IMR-90 (cell line): ENCODE measurements at regions not wholly inside any gene's neighbourhood (a gene's known extent, or its start where the extent isn't known, plus 50 kb on each side); places are given as distances from the start of the nearest gene placed in this dataset.
A peak's percentile ranks its signal among the peaks of the same experiment; 100 is the strongest.

Experiments
- ATAC-seq: fragments of 200-7000 bp; cut with Tn5 transposase; 2 replicates; pipeline ENCODE4 v1.9.1; 2020; ENCODE audit warnings: low read depth, mild to moderate bottlenecking, moderate library complexity
- BruUV-seq: library from RNA; stranded (reverse); fragments of 400-500 nt; replicated peaks from 2 replicates; lab custom pipeline; 2021; lab: Mats Ljungman, UMichigan
- CTCF ChIA-PET: fragments of 300-600 bp; formaldehyde crosslinking; extraction: SDS; loops from one replicate; lab custom pipeline; 2021; ENCODE audit warnings: antibody characterized with exemption; lab: Yijun Ruan, JAX
- POLR2A ChIA-PET: fragments of 300-600 bp; sonication (Branson Sonifier 250); formaldehyde crosslinking; loops from one replicate; lab custom pipeline; 2022; ENCODE audit warnings: antibody characterized with exemption; ENCODE audit not compliant: unreplicated experiment; lab: Charles Lee
- DNase-seq: peaks from one replicate; pipeline ENCODE4 v3.0.0; 2013
- H2AFZ ChIP-seq: replicated peaks from 2 replicates; pipeline ENCODE3; 2013; ENCODE audit warnings: low read length, mild to moderate bottlenecking; ENCODE audit not compliant: poor library complexity
- H2AK5ac ChIP-seq: 2 replicates; pipeline ENCODE4 v1.6.1; 2013; ENCODE audit warnings: low read depth, low read length, inconsistent platforms
- H2AK9ac ChIP-seq: replicated peaks from 2 replicates; pipeline ENCODE3; 2013; ENCODE audit warnings: mild to moderate bottlenecking, low read depth, low read length, moderate library complexity; ENCODE audit not compliant: poor library complexity
- H2BK120ac ChIP-seq: 2 replicates; pipeline ENCODE4 v1.6.1; 2013; ENCODE audit warnings: low read depth, low read length, inconsistent platforms
- H2BK15ac ChIP-seq: 3 replicates; pipeline ENCODE4 v1.6.1; 2013; ENCODE audit warnings: low read depth, low read length, inconsistent platforms
- H2BK20ac ChIP-seq: 2 replicates; pipeline ENCODE4 v1.6.1; 2013; ENCODE audit warnings: low read depth, mild to moderate bottlenecking, inconsistent platforms, low read length, moderate library complexity
- H2BK5ac ChIP-seq: 2 replicates; pipeline ENCODE4 v1.6.1; 2013; ENCODE audit warnings: mild to moderate bottlenecking, low read depth, low read length, inconsistent platforms; ENCODE audit not compliant: poor library complexity, severe bottlenecking
- H3K14ac ChIP-seq: replicated peaks from 2 replicates; pipeline ENCODE4 v1.6.1; 2013; ENCODE audit warnings: low read depth, low read length, inconsistent platforms
- H3K18ac ChIP-seq: 2 replicates; pipeline ENCODE4 v1.6.1; 2013; ENCODE audit warnings: low read depth, low read length, control low read depth
- H3K23ac ChIP-seq: 2 replicates; pipeline ENCODE4 v1.6.1; 2013; ENCODE audit warnings: low read depth, low read length, inconsistent platforms
- H3K27ac ChIP-seq: 2 replicates; pipeline ENCODE4 v1.5.1; 2013; ENCODE audit warnings: mild to moderate bottlenecking, control low read depth, low read length; ENCODE audit not compliant: insufficient read depth
- H3K27me3 ChIP-seq: 2 replicates; pipeline ENCODE4 v1.6.1; 2013; ENCODE audit warnings: low read length; ENCODE audit not compliant: control insufficient read depth, insufficient read depth
- H3K36me3 ChIP-seq: 2 replicates; pipeline ENCODE4 v1.6.1; 2013; ENCODE audit warnings: low read length, mixed read lengths; ENCODE audit not compliant: control insufficient read depth, insufficient read depth
- H3K4ac ChIP-seq: 2 replicates; pipeline ENCODE4 v1.6.1; 2013; ENCODE audit warnings: low read depth, low read length, inconsistent platforms
- H3K4me1 ChIP-seq: 2 replicates; pipeline ENCODE4 v1.6.1; 2013; ENCODE audit warnings: low read length, mixed read lengths; ENCODE audit not compliant: control insufficient read depth, insufficient read depth
- H3K4me2 ChIP-seq: 2 replicates; pipeline ENCODE4 v1.6.1; 2013; ENCODE audit warnings: low read depth, mild to moderate bottlenecking, control low read depth, low read length, moderate library complexity
- H3K4me3 ChIP-seq: 2 replicates; pipeline ENCODE4 v1.5.1; 2013; ENCODE audit warnings: low read depth, mild to moderate bottlenecking, control low read depth, low read length, moderate library complexity; ENCODE audit not compliant: insufficient read depth
- H3K56ac ChIP-seq: 2 replicates; pipeline ENCODE4 v1.6.1; 2013; ENCODE audit warnings: low read length, inconsistent platforms; ENCODE audit not compliant: insufficient read depth; ENCODE audit errors: extremely low read depth
- H3K79me1 ChIP-seq, 2 experiments: 2 replicates each; pipeline ENCODE4 v1.6.1; 2013; ENCODE audit warnings: low read length in 2 of 2, inconsistent platforms in 1 of 2, low read depth in 1 of 2
- H3K9ac ChIP-seq: 2 replicates; pipeline ENCODE4 v1.6.1; 2013; ENCODE audit warnings: low read depth, low read length, control low read depth
- H3K9me1 ChIP-seq: 2 replicates; pipeline ENCODE4 v1.6.1; 2013; ENCODE audit warnings: low read length, inconsistent platforms; ENCODE audit not compliant: insufficient read depth
- H3K9me3 ChIP-seq: 2 replicates; pipeline ENCODE4 v1.6.1; 2013; ENCODE audit warnings: low read length; ENCODE audit not compliant: control insufficient read depth, insufficient read depth
- H4K20me1 ChIP-seq: 2 replicates; pipeline ENCODE4 v1.6.1; 2013; ENCODE audit warnings: low read length, inconsistent platforms; ENCODE audit not compliant: insufficient read depth
- H4K5ac ChIP-seq: 2 replicates; pipeline ENCODE4 v1.6.1; 2013; ENCODE audit warnings: mild to moderate bottlenecking, low read depth, low read length, control low read depth
- H4K8ac ChIP-seq, 2 experiments: 2 replicates each; pipeline ENCODE4 v1.6.1; 2013; ENCODE audit warnings: low read depth in 2 of 2, low read length in 2 of 2, control low read depth in 1 of 2, inconsistent platforms in 1 of 2
- H4K91ac ChIP-seq: 2 replicates; pipeline ENCODE4 v1.6.1; 2013; ENCODE audit warnings: low read depth, low read length, inconsistent platforms; ENCODE audit not compliant: insufficient read depth
- BHLHE40 ChIP-seq: fragments of 150-350 bp; IDR thresholded peaks from 2 replicates; pipeline ENCODE4 v1.6.1; 2016; ENCODE audit warnings: mild to moderate bottlenecking, low read depth, low read length
- CEBPB ChIP-seq: IDR thresholded peaks from 2 replicates; pipeline ENCODE4 v1.6.1; 2012; ENCODE audit warnings: low read depth, low read length, improper control_type of control experiment
- CHD1 ChIP-seq: IDR thresholded peaks from 2 replicates; pipeline ENCODE4 v1.6.1; 2012; ENCODE audit warnings: low read depth, low read length, improper control_type of control experiment
- FOS ChIP-seq: fragments of 150-350 bp; IDR thresholded peaks from 2 replicates; pipeline ENCODE4 v1.6.1; 2016; ENCODE audit warnings: low read depth, low read length
- MAFK ChIP-seq: IDR thresholded peaks from 2 replicates; pipeline ENCODE4 v1.6.1; 2012; ENCODE audit warnings: low read depth, low read length, improper control_type of control experiment
- MXI1 ChIP-seq: IDR thresholded peaks from 2 replicates; pipeline ENCODE4 v1.6.1; 2012; ENCODE audit warnings: low read depth, mild to moderate bottlenecking, low read length, moderate library complexity, borderline replicate concordance
- NFE2L2 ChIP-seq: fragments of 150-350 bp; IDR thresholded peaks from 2 replicates; pipeline ENCODE4 v1.6.1; 2016; ENCODE audit warnings: low read depth, mild to moderate bottlenecking, low read length
- POLR2A ChIP-seq: IDR thresholded peaks from 2 replicates; pipeline ENCODE4 v1.6.1; 2012; ENCODE audit warnings: mild to moderate bottlenecking, low read depth, low read length
- RCOR1 ChIP-seq: IDR thresholded peaks from 2 replicates; pipeline ENCODE4 v1.6.1; 2012; ENCODE audit warnings: mild to moderate bottlenecking, low read length, improper control_type of control experiment; ENCODE audit not compliant: insufficient replicate concordance
- RFX5 ChIP-seq: IDR thresholded peaks from 2 replicates; pipeline ENCODE4 v1.8.0; 2012; ENCODE audit warnings: low read depth, mild to moderate bottlenecking, low read length, moderate library complexity
- SMC3 ChIP-seq: fragments of 150-350 bp; IDR thresholded peaks from 2 replicates; pipeline ENCODE4 v1.6.1; 2016; ENCODE audit warnings: low read depth, mild to moderate bottlenecking, antibody characterized with exemption, low read length, moderate library complexity
- WGBS, 2 experiments: methylation state at CpG; one replicate each; pipeline versions ENCODE4 v1.1.5 to v1.1.7; 2013; ENCODE audit warnings: missing lambda C conversion rate in 2 of 2; ENCODE audit not compliant: insufficient read length in 1 of 2; ENCODE audit errors: extremely low coverage in 2 of 2; 5-methylcytosine and 5-hydroxymethylcytosine counted together
- dilution Hi-C: fragments of 300-500 bp; cut with HindIII; formaldehyde crosslinking; loops from one replicate; pipeline ENCODE4 v1.14.3; 2018; ENCODE audit warnings: low sequenced_read_pairs; ENCODE audit not compliant: unreplicated experiment
- in situ Hi-C: fragments of 300-500 bp; cut with MboI; formaldehyde crosslinking; loops from 3 replicates; pipeline ENCODE4 v1.14.3; 2019; ENCODE audit warnings: low sequenced_read_pairs, inconsistent platforms, mixed read lengths
- intact Hi-C: fragments of 100-400 bp; cut with micrococcal nuclease; formaldehyde crosslinking; loops from 2 replicates; pipeline ENCODE4 v1.10.0; 2022
- TF ChIP-seq, protein P1 (sequence below): fragments of 150-350 bp; IDR thresholded peaks from 2 replicates; pipeline ENCODE4 v1.6.1; 2017; ENCODE audit warnings: mild to moderate bottlenecking, antibody characterized with exemption, low read length, low read depth
- TF ChIP-seq, protein P2 (sequence below): fragments of 150-350 bp; IDR thresholded peaks from 2 replicates; pipeline ENCODE4 v1.6.1; 2016; ENCODE audit warnings: low read depth, mild to moderate bottlenecking, low read length, moderate library complexity, borderline replicate concordance
- TF ChIP-seq, protein P3 (sequence below): conservative IDR thresholded peaks from 2 replicates; pipeline ENCODE4 v1.5.1; 2012; ENCODE audit warnings: mild to moderate bottlenecking, low read depth, low read length, improper control_type of control experiment

DNA sequence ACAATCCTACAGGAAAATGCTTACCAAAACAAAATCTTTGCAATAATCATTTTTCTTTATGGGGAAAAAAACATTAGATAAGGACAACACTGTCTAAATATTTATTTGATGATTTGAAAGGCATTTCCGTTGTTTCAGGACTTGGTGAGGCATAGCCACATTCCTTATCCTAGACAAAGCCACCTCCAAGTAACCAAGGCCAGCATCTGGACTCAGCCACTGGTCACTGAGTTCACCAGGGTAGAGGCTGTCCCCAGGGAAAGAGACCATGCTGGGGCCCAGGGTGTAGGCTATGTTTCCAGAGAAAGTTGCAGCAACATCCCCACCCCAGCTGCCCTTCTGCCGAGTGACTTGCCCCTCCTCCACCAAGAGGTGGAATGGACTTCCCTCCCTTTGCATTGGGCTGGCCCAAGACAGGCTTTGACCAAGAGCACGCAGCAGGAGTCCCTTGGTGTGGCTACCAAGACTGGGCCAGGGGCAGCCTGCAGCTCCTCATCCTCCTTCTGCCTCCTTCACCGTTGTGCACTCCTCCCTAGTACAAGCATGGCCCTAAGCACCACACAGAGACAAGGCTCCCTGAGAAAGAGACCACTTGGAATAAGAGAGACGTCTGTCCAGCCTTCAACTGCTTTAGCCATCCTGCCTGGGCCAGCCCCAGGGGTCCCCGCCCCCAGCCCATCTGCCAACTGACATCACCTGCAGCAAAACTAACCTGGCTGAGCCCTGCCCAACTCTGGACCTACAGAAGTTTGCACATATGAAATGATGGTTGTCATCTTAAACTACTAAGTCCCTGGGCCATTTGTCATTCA is 68.1 kb upstream of the SPIN1 start:
- Histone ChIP-seq H3K9me3 (no peaks in the 10 kb centered on the region), H4K8ac (peak overlapping the region; percentile 60 to 66; a peak in 3 of 4 replicates), H3K4me2 (0 out of 2 replicates have a peak overlapping the region, but pooled peaks have one; percentile 7), H3K9ac (no peak overlapping the region), H3K79me1 (no peaks in the 10 kb centered on the region), H4K20me1 (no peaks in the 10 kb centered on the region), H4K5ac (peak overlapping the region; percentile 28; the same call in 1 of the 2 replicates), H2AFZ (peak overlapping the region; percentile 83), H3K23ac (peak overlapping the region; percentile 51; the same call in 1 of the 2 replicates), H3K27ac (peak overlapping the region; percentile 25), H3K4me1 (peaks cover 6% of the 10 kb centered on the region), H4K91ac (peak overlapping the region; percentile 93), H3K4me3 (no peak overlapping the region), H3K4ac (peak overlapping the region; percentile 86), H3K27me3 (no peaks in the 10 kb centered on the region), H2BK120ac (peak overlapping the region; percentile 90), H2BK20ac (peak overlapping the region; percentile 88), H3K9me1 (peaks cover 13% of the 10 kb centered on the region; the same call in 1 of the 2 replicates), H2BK5ac (peak overlapping the region; percentile 43), H3K36me3 (no peaks in the 10 kb centered on the region), H2AK9ac (peak overlapping the region; percentile 75), H3K14ac (peak overlapping the region; percentile 56; the same call in 1 of the 2 replicates), H2BK15ac (peak overlapping the region; percentile 68; the same call in 1 of the 3 replicates), H3K18ac (peak overlapping the region; percentile 58; the same call in 1 of the 2 replicates), H2AK5ac (peak overlapping the region; percentile 96), H3K56ac (peak overlapping the region; percentile 21; the same call in 1 of the 2 replicates)
- DNase-seq (peak; percentile 46), ATAC-seq (peak; percentile 96)
- CTCF ChIA-PET, result no interaction called here
- no peak for TF ChIP-seq CHD1
- TF ChIP-seq, protein P1, sequence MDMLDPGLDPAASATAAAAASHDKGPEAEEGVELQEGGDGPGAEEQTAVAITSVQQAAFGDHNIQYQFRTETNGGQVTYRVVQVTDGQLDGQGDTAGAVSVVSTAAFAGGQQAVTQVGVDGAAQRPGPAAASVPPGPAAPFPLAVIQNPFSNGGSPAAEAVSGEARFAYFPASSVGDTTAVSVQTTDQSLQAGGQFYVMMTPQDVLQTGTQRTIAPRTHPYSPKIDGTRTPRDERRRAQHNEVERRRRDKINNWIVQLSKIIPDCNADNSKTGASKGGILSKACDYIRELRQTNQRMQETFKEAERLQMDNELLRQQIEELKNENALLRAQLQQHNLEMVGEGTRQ, result no peak
- no peak for TF ChIP-seq NFE2L2
- TF ChIP-seq BHLHE40, result no peak
- TF ChIP-seq SMC3, result no peak
- TF ChIP-seq, protein P2, sequence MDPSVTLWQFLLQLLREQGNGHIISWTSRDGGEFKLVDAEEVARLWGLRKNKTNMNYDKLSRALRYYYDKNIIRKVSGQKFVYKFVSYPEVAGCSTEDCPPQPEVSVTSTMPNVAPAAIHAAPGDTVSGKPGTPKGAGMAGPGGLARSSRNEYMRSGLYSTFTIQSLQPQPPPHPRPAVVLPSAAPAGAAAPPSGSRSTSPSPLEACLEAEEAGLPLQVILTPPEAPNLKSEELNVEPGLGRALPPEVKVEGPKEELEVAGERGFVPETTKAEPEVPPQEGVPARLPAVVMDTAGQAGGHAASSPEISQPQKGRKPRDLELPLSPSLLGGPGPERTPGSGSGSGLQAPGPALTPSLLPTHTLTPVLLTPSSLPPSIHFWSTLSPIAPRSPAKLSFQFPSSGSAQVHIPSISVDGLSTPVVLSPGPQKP, result no peak
- TF ChIP-seq RFX5, result no peak
- no peak for TF ChIP-seq MAFK
- TF ChIP-seq CEBPB, result no peak
- TF ChIP-seq, protein P3, sequence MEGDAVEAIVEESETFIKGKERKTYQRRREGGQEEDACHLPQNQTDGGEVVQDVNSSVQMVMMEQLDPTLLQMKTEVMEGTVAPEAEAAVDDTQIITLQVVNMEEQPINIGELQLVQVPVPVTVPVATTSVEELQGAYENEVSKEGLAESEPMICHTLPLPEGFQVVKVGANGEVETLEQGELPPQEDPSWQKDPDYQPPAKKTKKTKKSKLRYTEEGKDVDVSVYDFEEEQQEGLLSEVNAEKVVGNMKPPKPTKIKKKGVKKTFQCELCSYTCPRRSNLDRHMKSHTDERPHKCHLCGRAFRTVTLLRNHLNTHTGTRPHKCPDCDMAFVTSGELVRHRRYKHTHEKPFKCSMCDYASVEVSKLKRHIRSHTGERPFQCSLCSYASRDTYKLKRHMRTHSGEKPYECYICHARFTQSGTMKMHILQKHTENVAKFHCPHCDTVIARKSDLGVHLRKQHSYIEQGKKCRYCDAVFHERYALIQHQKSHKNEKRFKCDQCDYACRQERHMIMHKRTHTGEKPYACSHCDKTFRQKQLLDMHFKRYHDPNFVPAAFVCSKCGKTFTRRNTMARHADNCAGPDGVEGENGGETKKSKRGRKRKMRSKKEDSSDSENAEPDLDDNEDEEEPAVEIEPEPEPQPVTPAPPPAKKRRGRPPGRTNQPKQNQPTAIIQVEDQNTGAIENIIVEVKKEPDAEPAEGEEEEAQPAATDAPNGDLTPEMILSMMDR, result no peak
- TF ChIP-seq FOS, result no peak
- TF ChIP-seq POLR2A, result no peak
- no peak for TF ChIP-seq RCOR1
- TF ChIP-seq MXI1, result no peak
- in situ Hi-C loops (no loop called here), dilution Hi-C loops (no loop called here), intact Hi-C loops (no loop called here)
- POLR2A ChIA-PET, result no interaction called here
- no TSS peak for BruUV-seq
- 90% methylated on average over 2 of the region's 6 CpGs; no CpG with 5 or more reads in 1 of the 2 experiments for WGBS, 2 experiments
